GM21360 (cell line): ENCODE measurements at regions not wholly inside any gene's neighbourhood (a gene's known extent, or its start where the extent isn't known, plus 50 kb on each side); places are given as distances from the start of the nearest gene placed in this dataset.

ENCODE experiments used
- ATAC-seq: cut with Tn5 transposase; IDR thresholded peaks from one replicate; pipeline ENCODE4 v1.9.1; 2021; ENCODE audit warnings: mild to moderate bottlenecking, moderate library complexity; ENCODE audit not compliant: unreplicated experiment

- ATAC-seq = no peak
Observed at GRCh38 chr2:120947982-120948661, 212.5 kb downstream of the GLI2 start.

GRCh38 chr2:120948662-120949011 lies 213.0 kb downstream of the GLI2 start:
- no peak for ATAC-seq

- no peak for ATAC-seq
Observed at GRCh38 chr2:120949027-120949956, 213.6 kb downstream of the GLI2 start.

- ATAC-seq = no peak
Observed at GRCh38 chr2:120949957-120950590, 214.4 kb downstream of the GLI2 start.

GRCh38 chr2:120951693-120952092 lies 216.0 kb downstream of the GLI2 start:
- no peak for ATAC-seq

GRCh38 chr2:120952318-120952717 lies 216.7 kb downstream of the GLI2 start:
- no peak for ATAC-seq

- no peak for ATAC-seq
Observed at GRCh38 chr2:120953066-120953756, 217.5 kb downstream of the GLI2 start.

GRCh38 chr2:120953843-120954584 lies 218.3 kb downstream of the GLI2 start:
- no peak for ATAC-seq

- ATAC-seq = no peak
Observed at GRCh38 chr2:120954939-120955338, 219.3 kb downstream of the GLI2 start.

GRCh38 chr2:120955427-120955826 lies 219.8 kb downstream of the GLI2 start:
- no peak for ATAC-seq

GRCh38 chr2:120956486-120957156 lies 221.0 kb downstream of the GLI2 start:
- ATAC-seq = no peak

GRCh38 chr2:120957905-120958304 lies 222.2 kb downstream of the GLI2 start:
- no peak for ATAC-seq

- no peak for ATAC-seq
Observed at GRCh38 chr2:120958623-120959366, 223.1 kb downstream of the GLI2 start.

GRCh38 chr2:120959426-120959825 lies 223.8 kb downstream of the GLI2 start:
- ATAC-seq = no peak

GRCh38 chr2:120960770-120961366 lies 225.2 kb downstream of the GLI2 start:
- no peak for ATAC-seq

GRCh38 chr2:120961396-120961795 lies 225.7 kb downstream of the GLI2 start:
- no peak for ATAC-seq

- ATAC-seq = no peak
Observed at GRCh38 chr2:120963997-120964705, 228.5 kb downstream of the GLI2 start.

- no peak for ATAC-seq
Observed at GRCh38 chr2:120964819-120965218, 229.2 kb downstream of the GLI2 start.
